Skin of body (tissue), 1 donor: ENCODE measurements at regions not wholly inside any gene's neighbourhood (a gene's known extent, or its start where the extent isn't known, plus 50 kb on each side); places are given as distances from the start of the nearest gene placed in this dataset.

Experiments
- DNase-seq: peaks from one replicate; lab custom pipeline; 2025; lab: John Stamatoyannopoulos, UW

GRCh38 chr10:2650328-2650727 lies 417.0 kb upstream of the PFKP start:
- no peak for DNase-seq

GRCh38 chr10:2641028-2641427 lies 426.3 kb upstream of the PFKP start:
- peak; percentile 79 for DNase-seq

GRCh38 chr10:2633630-2634029 lies 433.7 kb upstream of the PFKP start:
- no peak for DNase-seq

GRCh38 chr10:2631557-2632205 lies 435.7 kb upstream of the PFKP start:
- no peak for DNase-seq

- no peak for DNase-seq
Measured at GRCh38 chr10:2628705-2629104, 438.6 kb upstream of the PFKP start.

GRCh38 chr10:2627969-2628368 lies 439.4 kb upstream of the PFKP start:
- no peak for DNase-seq

GRCh38 chr10:2625094-2625493 lies 442.3 kb upstream of the PFKP start:
- no peak for DNase-seq

GRCh38 chr10:2623675-2624274 lies 443.6 kb upstream of the PFKP start:
- no peak for DNase-seq

- no peak for DNase-seq
Measured at GRCh38 chr10:2620827-2621521, 446.4 kb upstream of the PFKP start.

GRCh38 chr10:2619916-2620315 lies 447.4 kb upstream of the PFKP start:
- DNase-seq = no peak

GRCh38 chr10:2619472-2619871 lies 447.9 kb upstream of the PFKP start:
- DNase-seq = peak; percentile 20

GRCh38 chr10:2618690-2619089 lies 448.7 kb upstream of the PFKP start:
- DNase-seq = no peak

- DNase-seq = no peak
Measured at GRCh38 chr10:2616215-2616614, 451.1 kb upstream of the PFKP start.

GRCh38 chr10:2611603-2612002 lies 455.7 kb upstream of the PFKP start:
- DNase-seq = no peak

- DNase-seq = no peak
Measured at GRCh38 chr10:2610946-2611345, 456.4 kb upstream of the PFKP start.

GRCh38 chr10:2604891-2605290 lies 462.5 kb upstream of the PFKP start:
- no peak for DNase-seq

GRCh38 chr10:2599571-2599970 lies 467.8 kb upstream of the PFKP start:
- no peak for DNase-seq

GRCh38 chr10:2592360-2593160 lies 474.8 kb upstream of the PFKP start:
- no peak for DNase-seq

GRCh38 chr10:2589196-2589595 lies 478.2 kb upstream of the PFKP start:
- DNase-seq = no peak

- DNase-seq = no peak
Measured at GRCh38 chr10:2584385-2584784, 483.0 kb upstream of the PFKP start.

- no peak for DNase-seq
Measured at GRCh38 chr10:2576892-2577291, 490.5 kb upstream of the PFKP start.

GRCh38 chr10:2575460-2575859 lies 491.9 kb upstream of the PFKP start:
- DNase-seq = no peak
